GM18873 (cell line): ENCODE measurements at regions not wholly inside any gene's neighbourhood (a gene's known extent, or its start where the extent isn't known, plus 50 kb on each side); places are given as distances from the start of the nearest gene placed in this dataset.
"Not testable (repeated sequence)": the region's sequence is repeated elsewhere in the genome, so short reads cannot be mapped to it uniquely, and the experiment has no call there.

Experiments used
- ATAC-seq: cut with Tn5 transposase; IDR thresholded peaks from one replicate; pipeline ENCODE4 v1.9.1; 2021; ENCODE audit warnings: mild to moderate bottlenecking, moderate library complexity, moderate number of reproducible peaks; ENCODE audit not compliant: unreplicated experiment, low FRiP score

DNA sequence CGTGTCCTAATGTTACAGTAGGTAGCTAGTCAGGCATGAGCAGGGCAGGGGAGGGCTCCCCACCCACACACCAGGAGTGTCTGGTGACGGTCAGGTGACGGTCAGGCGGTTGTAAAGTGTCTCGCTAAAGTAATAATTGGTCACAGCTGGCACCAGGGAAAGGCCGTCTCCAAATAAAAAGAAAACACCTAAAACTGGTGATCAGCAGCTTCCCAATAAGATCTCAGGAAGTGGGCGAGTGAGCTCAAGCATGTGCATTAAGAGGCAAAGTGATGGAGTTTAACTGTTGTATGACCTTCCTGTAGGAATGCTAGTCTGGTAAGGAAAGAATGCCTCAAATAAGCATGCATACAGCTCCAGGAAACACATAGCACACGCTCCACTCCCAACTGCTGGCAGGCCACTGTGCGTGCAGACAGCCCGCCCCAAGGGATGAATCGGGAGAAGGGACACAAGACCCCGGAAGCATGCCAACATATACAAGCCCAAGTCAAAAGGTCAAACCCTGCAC lies 177.1 kb downstream of the RNF144A start:
- no peak for ATAC-seq

DNA sequence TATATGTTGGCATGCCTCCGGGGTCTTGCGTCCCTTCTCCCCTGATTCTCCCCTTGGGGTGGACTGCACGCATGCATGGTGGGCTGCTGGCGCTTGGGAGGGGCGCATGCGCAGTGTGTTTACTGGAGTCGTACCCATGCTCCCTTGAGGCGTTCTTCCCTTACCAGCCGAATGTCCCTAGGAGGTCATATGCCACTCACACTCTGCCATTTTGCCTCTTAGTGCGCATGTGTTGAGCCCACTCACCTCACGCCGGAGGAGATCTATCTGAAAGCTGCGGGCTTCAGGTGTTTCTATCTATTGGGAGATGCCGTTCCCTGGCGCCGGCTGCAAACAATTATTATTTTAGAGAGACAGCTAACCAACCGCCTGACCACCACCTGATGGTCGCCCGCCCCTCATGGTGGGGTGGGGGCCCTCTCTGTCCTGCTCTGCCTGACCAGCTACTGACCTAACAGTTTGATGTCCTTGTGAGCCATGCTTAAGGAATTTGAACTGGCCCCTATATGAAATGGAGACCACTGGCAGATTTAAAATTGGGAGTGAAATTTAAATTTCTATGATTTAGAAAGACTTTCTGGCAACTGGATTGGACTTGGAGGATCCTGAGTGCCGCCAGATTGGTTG lies 179.6 kb downstream of the RNF144A start:
- ATAC-seq, result no peak

DNA sequence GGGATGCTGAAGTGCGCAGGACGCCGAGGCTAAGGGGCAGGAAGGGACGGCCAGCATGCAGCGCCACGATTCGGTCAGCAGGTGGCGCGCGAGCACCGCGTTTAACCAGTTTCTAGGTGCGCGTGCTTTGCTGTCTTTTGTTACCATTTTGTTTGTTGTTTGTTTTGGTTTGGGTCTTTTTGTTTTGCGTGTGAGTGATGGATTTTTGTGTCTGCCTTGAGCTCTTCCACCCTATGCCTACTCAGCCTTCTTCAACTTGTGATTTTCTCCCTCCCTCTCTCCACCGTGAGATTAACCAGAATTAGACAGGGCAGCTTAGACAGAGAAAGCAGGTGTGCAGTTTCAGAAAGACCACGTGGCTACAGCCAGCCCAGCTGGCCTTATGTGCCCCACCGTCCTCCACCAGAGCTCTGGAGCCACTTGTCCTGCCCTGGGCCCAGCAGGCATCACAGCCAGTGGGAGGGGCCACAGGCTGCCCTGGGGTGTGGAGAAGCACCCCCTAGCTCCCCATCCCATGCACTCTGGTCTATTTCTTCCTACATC lies 180.2 kb downstream of the RNF144A start:
- ATAC-seq, result peak; percentile 89

DNA sequence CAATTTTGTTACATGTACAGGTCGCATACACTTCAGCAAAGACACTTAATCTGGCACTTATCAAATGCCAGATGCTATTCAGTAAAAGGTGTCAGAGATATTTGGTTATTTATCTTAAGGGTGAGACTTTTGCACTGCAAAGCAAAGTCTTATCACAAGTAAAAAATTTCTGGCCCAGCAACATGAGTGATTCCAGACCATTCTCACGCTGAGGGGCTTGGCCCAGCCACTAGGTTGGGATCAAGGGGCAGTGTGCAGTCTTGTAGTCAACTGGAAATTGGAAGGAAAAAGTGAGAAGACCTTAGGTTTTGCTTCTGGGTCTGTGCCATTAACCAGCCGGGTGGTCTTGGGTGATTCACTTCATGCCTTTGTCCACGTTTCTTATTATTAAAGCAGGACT lies 181.6 kb downstream of the RNF144A start:
- no peak for ATAC-seq

DNA sequence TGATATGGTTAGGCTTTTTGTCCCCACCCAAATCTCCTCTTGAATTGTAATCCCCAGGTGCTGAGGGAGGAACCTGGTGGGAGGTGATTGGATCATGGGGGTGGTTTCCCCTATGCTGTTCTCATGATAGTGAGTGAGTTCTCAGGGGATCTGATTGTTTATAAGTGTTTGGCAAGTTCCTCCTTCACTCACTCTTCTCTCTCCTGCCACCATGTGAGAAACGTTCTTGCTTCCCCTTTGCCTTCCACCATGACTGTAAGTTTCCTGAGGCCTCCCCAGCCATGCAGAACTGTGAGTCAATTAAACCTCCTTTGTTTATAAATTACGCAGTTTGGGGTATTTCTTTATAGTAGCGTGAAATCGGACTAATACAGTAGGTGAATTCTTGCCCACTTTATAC lies 182.5 kb downstream of the RNF144A start:
- ATAC-seq, result not testable (repeated sequence)

DNA sequence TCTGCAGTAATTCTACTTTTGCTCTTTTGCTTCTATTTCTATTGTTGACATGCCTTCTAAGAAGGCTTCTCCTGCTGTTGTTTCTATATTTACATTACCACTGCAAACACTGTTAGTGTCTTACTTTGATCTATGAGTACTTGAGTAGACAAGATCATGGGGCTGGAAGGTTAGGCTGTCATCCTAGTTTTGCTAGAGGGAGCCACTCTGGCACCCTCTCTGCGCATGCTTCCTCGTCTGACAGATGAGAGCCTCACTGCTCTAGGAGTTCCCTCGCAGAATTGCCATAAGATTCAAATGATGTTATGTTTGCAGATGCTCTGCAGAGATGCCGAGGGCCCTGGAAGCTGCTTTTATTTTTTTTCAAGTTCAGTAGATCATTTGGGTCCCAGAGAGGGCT lies 185.6 kb downstream of the RNF144A start:
- no peak for ATAC-seq

DNA sequence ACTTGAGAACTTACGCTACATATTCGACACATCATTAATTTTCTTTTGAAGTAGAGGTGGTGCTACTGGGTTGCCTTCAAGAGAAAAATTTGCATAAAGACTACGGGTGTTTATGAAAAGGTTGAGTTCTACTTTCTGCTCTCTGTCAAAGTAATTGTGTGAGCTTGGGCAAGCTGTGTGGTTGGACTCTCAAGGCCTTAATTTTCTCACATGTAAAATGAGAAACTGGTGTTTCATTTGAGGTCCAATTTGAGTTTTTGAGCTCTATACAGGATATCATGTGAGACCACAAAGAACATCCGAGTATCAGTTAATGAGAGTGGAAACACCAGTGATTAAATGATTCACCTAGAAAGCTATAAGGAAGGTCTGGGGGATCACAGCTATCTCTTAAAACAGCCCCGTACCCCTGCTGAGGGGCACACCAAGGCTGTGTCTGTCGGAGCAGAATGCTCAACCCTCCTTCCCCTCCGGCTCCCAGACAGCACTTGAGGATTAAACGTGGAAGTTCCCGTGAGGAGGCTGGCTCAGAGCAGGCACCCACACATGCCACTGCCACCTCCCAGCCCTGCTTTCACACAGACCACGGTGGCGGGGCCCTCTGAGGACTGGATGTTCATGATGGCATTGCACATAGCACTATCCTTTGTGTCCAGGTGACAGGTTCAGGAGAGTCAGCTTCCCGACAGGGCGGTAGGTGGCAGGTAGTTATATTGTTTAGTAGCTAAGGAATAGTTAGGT lies 191.8 kb downstream of the RNF144A start:
- ATAC-seq, result no peak

DNA sequence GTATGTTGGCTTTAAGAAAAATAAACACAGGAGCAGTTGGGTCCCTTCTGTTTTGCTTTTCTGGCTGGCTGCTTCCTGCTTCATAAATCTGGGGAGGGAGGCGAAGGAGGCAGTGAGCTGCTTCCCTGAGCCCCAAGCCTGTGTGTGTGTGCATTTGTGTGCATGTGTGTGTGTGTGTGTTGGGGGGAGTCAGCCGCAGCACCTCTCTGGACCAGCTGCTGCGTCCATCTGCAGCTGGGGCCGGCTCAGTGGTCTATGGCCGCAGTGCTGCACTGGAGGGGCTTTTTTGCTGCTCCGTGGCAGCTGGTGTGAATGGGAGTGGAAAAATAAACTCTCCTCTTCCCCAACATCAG lies 192.3 kb downstream of the RNF144A start:
- ATAC-seq, result no peak

DNA sequence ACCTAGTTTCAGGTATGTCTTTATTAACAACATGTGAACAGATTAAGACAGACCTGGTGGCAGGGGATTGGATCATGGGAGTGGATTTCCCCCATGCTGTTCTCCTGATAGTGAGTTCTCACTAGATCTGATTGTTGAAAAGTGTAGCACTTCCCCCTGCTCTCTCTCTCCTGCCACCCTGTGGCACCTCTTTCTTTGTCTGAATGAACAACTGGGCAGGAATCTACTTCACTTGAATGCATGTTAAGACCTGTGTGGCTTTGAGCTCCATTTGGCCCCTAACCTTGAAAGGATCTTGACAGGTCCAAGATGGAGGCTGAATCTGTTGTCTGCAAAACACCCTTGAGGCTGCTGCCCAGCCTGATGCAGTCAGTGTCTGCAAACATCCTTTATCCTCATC lies 194.4 kb downstream of the RNF144A start:
- ATAC-seq, result no peak

DNA sequence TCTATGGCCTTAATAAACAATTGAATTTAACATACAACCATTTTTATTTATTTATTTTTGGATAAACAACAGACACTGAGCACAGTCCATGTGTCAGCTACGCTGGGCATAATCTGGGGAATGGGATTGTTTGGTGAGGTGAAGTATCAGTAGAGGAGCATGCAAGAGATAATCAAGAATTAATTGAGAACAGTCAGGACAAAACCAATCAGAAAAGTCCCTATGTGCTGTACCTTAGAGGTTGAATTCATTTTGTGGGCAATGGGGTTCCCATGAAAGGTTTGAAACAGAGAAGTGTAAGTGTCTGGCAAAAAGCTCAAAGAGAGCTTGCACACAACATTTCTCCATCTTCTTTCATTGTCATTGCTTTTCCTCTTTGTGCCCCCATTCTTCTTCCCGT lies 198.2 kb downstream of the RNF144A start:
- ATAC-seq, result no peak

DNA sequence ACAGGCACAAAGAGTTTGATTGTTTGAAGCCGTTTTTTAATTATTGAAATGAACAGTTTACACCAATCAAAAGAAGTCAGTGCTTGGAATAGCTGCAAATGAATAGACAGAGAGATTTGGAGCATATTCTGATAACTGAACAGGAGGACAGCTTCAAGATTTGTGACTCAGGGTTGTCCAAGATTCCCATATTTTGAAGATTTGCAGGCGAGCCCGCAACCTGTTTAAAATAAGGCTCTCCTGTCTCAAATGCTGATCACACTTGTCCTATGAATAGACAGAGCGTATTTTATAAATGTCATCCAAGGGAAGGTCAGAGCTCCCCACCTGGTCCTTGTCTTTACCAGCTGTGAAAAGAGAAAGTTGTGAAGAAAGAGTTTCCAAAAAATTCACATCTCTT lies 198.7 kb downstream of the RNF144A start:
- ATAC-seq, result no peak

DNA sequence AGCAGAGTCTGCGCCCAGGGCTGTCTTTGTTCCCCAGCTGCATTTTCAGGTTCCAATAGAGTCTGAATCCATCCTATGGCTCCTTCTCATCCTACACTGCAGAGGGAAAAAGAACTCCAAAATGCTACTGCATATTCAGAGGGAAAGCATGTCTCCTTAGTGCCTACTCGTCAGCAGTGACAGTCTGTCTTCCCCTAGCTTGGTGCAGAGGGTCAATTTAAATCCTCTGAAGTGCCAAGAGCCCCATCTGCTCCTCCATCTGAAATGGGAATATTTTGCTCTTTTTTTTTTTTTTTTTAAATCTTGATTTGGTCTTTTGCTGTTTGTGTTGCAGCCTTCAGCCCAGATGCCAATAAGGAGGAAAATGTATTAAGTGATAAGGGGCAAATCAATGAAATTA lies 199.3 kb downstream of the RNF144A start:
- ATAC-seq, result no peak

DNA sequence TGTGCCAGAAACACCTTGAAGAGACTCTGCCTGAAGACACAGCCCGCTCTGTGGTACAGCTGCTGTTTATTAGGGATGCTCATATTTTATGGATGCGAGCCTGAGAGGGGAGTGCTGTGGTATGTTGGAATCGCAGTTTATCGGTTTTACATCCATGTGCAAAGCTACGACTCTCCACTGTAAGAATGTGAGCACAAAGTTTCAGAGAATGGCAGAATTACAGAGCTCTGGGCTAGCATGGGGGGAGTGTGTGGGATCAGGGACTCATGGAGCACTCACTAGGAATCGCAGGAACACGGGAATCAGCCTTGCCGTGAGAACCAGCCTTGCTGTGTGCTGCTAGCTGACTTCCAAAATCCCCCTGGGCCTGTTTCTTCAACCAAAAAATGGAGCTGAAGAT lies 199.9 kb downstream of the RNF144A start:
- ATAC-seq, result no peak

DNA sequence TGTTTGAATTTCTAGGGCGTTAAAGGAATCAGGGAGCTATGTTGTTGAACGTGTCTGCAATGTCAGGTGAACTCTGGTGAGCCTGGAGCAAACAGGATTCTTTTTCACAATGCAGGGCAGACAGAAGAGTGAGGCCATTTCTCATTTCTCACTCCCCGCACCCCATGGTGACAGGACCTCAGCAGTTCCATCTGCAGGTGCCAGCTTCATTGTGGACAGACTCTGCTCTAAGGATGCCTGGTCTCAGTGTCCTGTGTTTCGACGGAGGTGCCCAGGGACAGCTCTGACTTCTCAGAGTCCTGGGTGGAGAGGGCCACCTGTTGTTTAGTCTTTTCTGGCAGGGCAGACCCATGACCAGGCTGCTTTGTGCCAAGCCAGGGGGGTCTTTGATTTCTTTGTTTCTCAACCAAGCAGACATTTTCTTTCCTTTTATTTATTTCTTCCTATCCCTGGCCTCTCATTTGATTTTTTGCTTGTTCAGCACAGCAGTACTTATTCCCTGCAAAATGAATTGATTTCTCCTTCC lies 201.5 kb downstream of the RNF144A start:
- ATAC-seq, result no peak

DNA sequence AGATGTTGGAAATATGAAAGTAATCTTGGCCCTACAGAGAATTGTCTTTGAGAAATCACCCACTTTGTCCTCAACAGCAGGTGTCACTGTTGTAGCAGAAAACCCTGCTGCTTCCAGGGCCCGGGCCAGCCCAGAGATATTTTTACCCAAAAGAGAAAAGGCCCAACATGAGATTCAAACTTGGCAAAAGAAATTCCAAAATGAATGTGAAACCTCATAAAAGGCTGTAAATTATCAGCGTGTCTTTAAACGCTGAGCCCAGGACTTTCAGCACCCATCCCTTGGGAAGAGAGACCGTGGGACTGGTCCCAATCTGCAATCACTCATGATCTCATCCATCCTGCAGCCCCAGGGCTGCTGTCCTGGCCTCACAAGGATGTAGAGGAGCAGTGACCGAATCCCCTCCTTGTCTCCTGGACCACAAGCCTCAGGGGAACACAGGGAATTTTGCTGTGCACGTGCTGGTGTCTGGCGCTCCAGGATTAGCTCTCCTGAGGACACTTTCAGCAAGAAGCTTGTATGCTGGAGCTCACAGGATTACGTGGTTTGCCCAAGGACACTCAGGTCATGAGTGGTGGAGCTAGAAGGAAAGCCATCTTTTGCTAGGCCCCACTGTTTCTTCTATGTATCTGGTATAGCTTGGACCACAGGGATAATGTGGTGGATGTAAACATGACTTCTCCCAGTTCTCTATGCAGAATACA lies 202.1 kb downstream of the RNF144A start:
- ATAC-seq, result no peak

DNA sequence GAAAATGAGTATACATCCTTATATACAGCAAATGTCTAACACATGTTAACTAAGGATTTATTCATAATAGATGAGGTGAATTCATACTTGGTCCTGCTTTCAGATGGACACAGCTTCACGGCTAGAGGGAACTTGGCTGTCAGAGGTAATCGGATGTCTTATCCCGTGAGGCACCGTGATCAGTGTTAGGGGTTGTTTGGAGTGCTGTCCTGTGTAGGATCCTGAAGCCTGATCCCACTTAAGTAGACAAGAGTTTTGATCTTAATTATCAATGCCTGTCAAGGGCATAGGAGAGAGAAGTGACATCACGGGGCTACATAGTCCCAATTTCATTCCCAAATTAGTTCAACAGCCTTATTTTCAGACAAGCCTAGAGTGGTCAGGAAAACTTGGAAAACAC lies 204.6 kb downstream of the RNF144A start:
- ATAC-seq, result no peak

DNA sequence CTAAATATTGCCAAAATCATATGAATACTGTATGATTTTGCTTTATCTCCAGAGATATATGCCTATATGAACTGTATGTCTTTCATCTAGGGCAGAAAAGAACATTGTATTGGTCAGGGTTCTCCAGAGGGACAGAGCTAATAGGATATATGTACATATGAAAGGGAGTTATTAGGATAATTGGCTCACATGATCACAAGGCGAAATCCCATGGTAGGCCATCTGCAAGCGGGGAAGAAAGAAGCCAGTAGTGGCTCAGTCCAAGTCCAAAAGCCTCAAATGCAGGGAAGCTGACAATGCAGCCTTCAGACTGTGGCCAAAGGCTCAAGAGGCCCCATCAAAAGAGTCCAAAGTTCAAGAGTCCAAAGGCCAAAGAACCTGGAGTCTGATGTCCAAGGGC lies 209.9 kb downstream of the RNF144A start:
- ATAC-seq, result no peak

DNA sequence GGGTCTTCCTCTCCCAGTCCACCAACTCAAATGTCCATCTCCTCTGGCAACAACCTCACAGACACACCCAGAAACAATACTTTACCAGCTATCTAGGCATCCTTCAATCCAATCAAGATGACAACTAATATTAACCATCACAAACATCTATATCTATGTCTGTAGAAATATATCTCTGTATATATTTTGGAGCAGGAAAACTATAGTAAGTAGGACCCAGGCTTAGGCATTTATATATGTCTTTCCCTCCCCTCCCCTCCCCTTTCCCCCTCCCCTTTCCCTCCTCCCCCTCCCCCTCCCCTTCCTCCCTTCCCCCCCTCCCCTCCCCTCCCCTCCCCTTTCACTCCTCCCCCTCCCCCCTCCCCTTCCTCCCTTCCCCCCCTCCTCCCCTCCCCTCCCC lies 210.5 kb downstream of the RNF144A start:
- ATAC-seq, result no peak

DNA sequence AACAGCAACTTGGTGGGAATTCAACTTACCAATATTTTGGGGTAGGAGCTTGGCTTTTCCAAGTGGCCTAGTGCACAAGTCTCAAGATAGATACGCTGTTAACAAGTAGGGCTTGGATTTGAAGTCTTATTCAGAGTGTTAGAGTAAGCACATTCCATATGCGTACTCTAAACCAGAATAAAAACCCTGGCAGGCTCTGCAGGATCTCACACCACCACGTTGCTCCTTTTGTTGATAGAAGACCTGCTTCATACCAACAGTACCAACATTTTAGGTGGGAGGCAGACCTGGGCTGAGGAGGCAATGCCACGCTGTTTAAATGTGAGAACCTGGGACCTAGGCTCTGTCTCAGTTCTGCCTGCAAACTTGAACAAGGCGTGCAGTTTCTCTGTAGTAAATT lies 214.0 kb downstream of the RNF144A start:
- ATAC-seq, result no peak

DNA sequence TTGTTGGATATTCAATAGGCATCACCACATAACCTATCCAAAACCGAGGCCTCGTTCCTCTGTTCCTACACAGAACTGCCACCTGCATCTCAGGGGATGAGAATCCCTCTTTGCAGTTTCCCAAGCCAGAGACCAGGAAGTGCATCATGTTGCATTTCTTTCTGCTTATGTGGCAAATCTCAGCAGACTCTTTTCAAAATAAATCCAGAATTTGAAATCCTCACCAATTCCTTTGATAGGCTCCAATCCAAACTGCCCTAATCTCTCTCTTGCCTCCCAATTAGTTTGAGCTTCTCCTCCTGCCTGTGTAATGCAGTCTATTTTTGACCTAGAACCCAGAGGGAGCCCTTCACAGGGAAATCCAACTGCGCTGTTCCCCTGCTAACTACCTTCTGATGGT lies 215.5 kb downstream of the RNF144A start:
- no peak for ATAC-seq

DNA sequence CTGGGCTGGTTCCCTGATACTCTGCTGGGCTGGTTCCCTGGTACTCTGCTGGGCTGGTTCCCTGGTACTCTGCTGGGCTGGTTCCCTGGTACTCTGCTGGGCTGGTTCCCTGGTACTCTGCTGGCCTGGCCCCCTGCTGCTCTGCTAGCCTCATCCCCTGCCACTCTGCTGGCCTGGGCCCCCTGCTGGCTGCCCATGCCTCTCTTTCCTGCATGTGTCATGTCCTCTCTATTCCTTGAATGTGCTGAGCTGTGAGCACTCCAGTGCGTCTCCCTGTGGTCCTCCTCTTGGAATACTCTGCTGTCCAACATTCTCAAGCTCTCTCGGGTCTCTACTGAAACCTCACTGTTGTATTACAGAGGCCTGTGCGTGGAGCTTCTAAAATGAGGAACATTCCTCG lies 216.3 kb downstream of the RNF144A start:
- ATAC-seq, result no peak
